ENCODE measurements at regions not wholly inside any gene's neighbourhood (a gene's known extent, or its start where the extent isn't known, plus 50 kb on each side); places are given as distances from the start of the nearest gene placed in this dataset.

- DNase-seq (ENCODE audit: low read depth in 2 of 2): no peak
- TF ChIP-seq, protein P1, sequence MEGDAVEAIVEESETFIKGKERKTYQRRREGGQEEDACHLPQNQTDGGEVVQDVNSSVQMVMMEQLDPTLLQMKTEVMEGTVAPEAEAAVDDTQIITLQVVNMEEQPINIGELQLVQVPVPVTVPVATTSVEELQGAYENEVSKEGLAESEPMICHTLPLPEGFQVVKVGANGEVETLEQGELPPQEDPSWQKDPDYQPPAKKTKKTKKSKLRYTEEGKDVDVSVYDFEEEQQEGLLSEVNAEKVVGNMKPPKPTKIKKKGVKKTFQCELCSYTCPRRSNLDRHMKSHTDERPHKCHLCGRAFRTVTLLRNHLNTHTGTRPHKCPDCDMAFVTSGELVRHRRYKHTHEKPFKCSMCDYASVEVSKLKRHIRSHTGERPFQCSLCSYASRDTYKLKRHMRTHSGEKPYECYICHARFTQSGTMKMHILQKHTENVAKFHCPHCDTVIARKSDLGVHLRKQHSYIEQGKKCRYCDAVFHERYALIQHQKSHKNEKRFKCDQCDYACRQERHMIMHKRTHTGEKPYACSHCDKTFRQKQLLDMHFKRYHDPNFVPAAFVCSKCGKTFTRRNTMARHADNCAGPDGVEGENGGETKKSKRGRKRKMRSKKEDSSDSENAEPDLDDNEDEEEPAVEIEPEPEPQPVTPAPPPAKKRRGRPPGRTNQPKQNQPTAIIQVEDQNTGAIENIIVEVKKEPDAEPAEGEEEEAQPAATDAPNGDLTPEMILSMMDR (IDR thresholded peaks at IDR 0.05; ENCODE audit: low read depth, low read length): no peak
- H3K4me3 ChIP-seq (replicated peaks in 1 of 2; ENCODE audit: low read depth in 2 of 2, low read length in 2 of 2): no peak overlapping the region
Measured at GRCh38 chr3:174524203-174524602, 334.9 kb upstream of the NAALADL2 start.

DNA sequence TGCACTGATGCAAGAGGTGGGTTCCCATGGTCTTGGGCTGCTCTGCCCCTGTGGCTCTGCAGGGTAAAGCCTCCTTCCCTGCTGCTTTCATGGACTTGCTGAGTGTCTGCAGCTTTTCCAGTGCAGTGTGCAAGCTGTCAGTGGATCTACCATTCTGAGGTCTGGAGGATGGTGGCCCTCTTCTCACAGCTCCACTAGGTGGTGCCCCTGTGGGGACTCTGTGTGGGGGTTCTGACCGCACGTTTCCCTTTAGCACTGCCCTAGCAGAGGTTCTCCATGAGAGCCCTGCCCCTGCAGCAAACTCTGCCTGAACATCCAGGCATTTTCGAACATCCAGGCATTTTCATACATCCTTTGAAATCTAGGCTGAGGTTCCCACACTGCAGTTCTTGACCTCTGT is 329.8 kb upstream of the NAALADL2 start:
- DNase-seq (ENCODE audit: low read depth in 2 of 2): no peak
- no peak overlapping the region for H3K4me3 ChIP-seq (replicated peaks in 1 of 2; ENCODE audit: low read depth in 2 of 2, low read length in 2 of 2)
- TF ChIP-seq, protein P1 (IDR thresholded peaks at IDR 0.05; ENCODE audit: low read depth, low read length): no peak

DNA sequence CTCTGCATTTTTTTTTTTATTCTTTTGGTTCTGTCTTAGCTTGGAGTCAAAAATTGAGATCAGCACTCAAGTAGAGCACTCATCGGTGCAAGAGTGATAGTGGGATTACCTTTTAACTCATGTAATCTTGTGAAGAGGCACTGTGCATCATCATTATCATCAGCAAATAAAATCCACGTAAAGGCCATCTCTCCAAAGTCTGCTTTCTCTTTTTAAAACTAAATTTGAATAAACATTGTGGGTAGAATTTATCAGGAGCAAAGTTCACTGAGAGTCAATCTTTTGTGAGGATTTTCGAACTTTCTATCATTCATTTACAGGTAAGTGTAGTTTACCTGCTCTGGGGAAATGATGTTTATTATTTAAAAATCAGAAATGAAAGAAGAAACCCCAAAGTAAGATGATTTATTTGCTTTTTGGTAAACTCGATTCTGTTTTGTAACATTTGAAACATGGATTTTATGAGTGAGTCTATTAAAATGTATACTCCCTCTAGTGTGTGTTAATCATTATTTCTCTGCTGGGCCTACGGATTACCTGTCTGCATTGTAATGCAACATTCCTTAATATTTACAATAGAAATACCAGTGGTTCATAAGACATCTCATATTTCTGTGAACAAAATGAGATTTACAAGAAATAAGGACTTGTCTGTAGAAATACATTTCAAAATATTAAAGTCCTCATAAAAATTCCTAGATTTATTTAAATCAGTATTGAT is 327.7 kb upstream of the NAALADL2 start:
- DNase-seq (ENCODE audit: low read depth in 2 of 2): no peak

GRCh38 chr3:174532216-174532615 is 326.9 kb upstream of the NAALADL2 start:
- no peak for DNase-seq (ENCODE audit: low read depth in 2 of 2)
- no peak overlapping the region for H3K4me3 ChIP-seq (replicated peaks in 1 of 2; ENCODE audit: low read depth in 2 of 2, low read length in 2 of 2)
- TF ChIP-seq, protein P1 (IDR thresholded peaks at IDR 0.05; ENCODE audit: low read depth, low read length): no peak

More for the DNA sequence above, 327.7 kb upstream of the NAALADL2 start:
- TF ChIP-seq, protein P1 (IDR thresholded peaks at IDR 0.05; ENCODE audit: low read depth, low read length): no peak
- no peak overlapping the region for H3K4me3 ChIP-seq (replicated peaks in 1 of 2; ENCODE audit: low read depth in 2 of 2, low read length in 2 of 2)

GRCh38 chr3:174532776-174533175 is 326.4 kb upstream of the NAALADL2 start:
- no peak overlapping the region for H3K4me3 ChIP-seq (replicated peaks in 1 of 2; ENCODE audit: low read depth in 2 of 2, low read length in 2 of 2)
- TF ChIP-seq, protein P1 (IDR thresholded peaks at IDR 0.05; ENCODE audit: low read depth, low read length): no peak
- no peak for DNase-seq (ENCODE audit: low read depth in 2 of 2)

- TF ChIP-seq, protein P1 (IDR thresholded peaks at IDR 0.05; ENCODE audit: low read depth, low read length): no peak
- peak in 1 of 2 donors; percentile 80 for DNase-seq (ENCODE audit: low read depth in 2 of 2)
- H3K4me3 ChIP-seq (replicated peaks in 1 of 2; ENCODE audit: low read depth in 2 of 2, low read length in 2 of 2): no peak overlapping the region
Measured at GRCh38 chr3:174533286-174533685, 325.8 kb upstream of the NAALADL2 start.

DNA sequence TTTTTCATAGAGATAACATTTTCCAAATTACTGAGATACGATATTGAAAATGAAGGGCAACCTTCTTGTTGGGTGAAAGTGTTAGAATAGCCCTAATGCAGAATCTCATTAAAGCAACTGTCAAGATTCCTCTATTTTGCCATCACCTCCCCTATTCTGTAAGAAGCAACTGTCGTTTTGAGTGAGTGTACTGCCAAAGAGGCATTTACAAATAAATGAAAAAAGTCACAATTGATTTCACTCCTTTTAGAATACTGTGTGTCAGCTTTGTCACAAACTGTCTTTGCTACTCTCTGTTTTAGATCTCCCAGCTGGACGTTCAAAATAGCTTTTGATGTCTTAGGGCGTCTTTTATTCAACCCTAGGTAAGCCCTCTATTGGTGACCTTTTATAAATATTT is 322.8 kb upstream of the NAALADL2 start:
- no peak for DNase-seq (ENCODE audit: low read depth in 2 of 2)
- TF ChIP-seq, protein P1 (IDR thresholded peaks at IDR 0.05; ENCODE audit: low read depth, low read length): no peak
- H3K4me3 ChIP-seq (replicated peaks in 1 of 2; ENCODE audit: low read depth in 2 of 2, low read length in 2 of 2): no peak overlapping the region
